ENCODE measurements at regions not wholly inside any gene's neighbourhood (a gene's known extent, or its start where the extent isn't known, plus 50 kb on each side); places are given as distances from the start of the nearest gene placed in this dataset.

DNA sequence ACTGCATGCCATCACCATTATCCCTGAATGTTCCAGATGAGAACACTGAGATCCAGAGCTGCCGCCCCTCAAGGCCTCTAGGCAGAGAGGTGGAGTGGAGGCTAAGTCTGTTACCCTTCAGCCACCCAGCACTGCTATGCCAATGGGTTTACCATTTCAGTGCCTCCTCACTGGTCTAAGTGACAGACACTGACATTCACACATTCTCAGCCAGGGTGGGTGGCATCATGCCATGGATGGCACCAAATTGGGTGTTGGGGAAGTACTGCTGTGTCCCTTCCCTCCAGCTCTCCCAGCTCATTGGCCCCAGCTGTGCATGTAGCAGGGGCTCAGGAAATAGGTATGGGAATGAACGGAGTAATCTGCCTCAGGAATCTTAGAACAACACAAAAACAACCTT, 96.8 kb upstream of the PLET1 start:
- no peak overlapping the region for H3K18ac ChIP-seq (ENCODE audit: low read depth, low read length)
- H3K27me3 ChIP-seq (ENCODE audit: control insufficient read depth, insufficient read depth, low read length): no peaks in the 10 kb centered on the region
- dilution Hi-C loops (cut with HindIII; ENCODE audit: low sequenced_read_pairs, unreplicated experiment): no loop called here
- no CpG with 5 or more reads among the region's 2 CpGs for WGBS, 2 experiments (ENCODE audit: extremely low coverage in 2 of 2, insufficient read length in 1 of 2)
- intact Hi-C loops (cut with micrococcal nuclease): no loop called here
- H3K9ac ChIP-seq (ENCODE audit: low read depth, low read length): no peak overlapping the region
- H2AFZ ChIP-seq (replicated peaks; ENCODE audit: low read length, poor library complexity): peak overlapping the region; percentile 44
- no peak overlapping the region for H4K8ac ChIP-seq (ENCODE audit: low read depth in 2 of 2, low read length in 2 of 2)
- ChIA-PET CTCF (no interaction called here), POLR2A (ENCODE audit: unreplicated experiment) (no interaction called here)
- H3K27ac ChIP-seq (ENCODE audit: insufficient read depth, low read length): no peak overlapping the region
- no peak overlapping the region for H2BK120ac ChIP-seq (ENCODE audit: low read depth, low read length)
- no peak overlapping the region for H3K14ac ChIP-seq (replicated peaks; ENCODE audit: low read depth, low read length)
- H4K20me1 ChIP-seq (ENCODE audit: insufficient read depth, low read length): no peaks in the 10 kb centered on the region
- no peak overlapping the region; the same call in 2 of the 3 replicates for H2BK15ac ChIP-seq (ENCODE audit: low read depth, low read length)
- H3K36me3 ChIP-seq (ENCODE audit: control insufficient read depth, insufficient read depth, low read length): no peaks in the 10 kb centered on the region
- H2AK9ac ChIP-seq (replicated peaks; ENCODE audit: low read depth, low read length, poor library complexity): no peak overlapping the region
- H3K56ac ChIP-seq (ENCODE audit: extremely low read depth, insufficient read depth, low read length): no peak overlapping the region
- ATAC-seq (ENCODE audit: low read depth) (no peak), DNase-seq (no peak)
- TF ChIP-seq NFE2L2 (IDR thresholded peaks at IDR 0.05; ENCODE audit: low read depth, low read length) (no peak), MAFK (IDR thresholded peaks at IDR 0.05; ENCODE audit: low read depth, low read length) (no peak), SMC3 (IDR thresholded peaks at IDR 0.05; ENCODE audit: low read depth, low read length) (no peak)
- TF ChIP-seq, protein P1, sequence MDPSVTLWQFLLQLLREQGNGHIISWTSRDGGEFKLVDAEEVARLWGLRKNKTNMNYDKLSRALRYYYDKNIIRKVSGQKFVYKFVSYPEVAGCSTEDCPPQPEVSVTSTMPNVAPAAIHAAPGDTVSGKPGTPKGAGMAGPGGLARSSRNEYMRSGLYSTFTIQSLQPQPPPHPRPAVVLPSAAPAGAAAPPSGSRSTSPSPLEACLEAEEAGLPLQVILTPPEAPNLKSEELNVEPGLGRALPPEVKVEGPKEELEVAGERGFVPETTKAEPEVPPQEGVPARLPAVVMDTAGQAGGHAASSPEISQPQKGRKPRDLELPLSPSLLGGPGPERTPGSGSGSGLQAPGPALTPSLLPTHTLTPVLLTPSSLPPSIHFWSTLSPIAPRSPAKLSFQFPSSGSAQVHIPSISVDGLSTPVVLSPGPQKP (IDR thresholded peaks at IDR 0.05; ENCODE audit: borderline replicate concordance, low read depth, low read length): no peak
- TF ChIP-seq, protein P2, sequence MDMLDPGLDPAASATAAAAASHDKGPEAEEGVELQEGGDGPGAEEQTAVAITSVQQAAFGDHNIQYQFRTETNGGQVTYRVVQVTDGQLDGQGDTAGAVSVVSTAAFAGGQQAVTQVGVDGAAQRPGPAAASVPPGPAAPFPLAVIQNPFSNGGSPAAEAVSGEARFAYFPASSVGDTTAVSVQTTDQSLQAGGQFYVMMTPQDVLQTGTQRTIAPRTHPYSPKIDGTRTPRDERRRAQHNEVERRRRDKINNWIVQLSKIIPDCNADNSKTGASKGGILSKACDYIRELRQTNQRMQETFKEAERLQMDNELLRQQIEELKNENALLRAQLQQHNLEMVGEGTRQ (IDR thresholded peaks at IDR 0.05; ENCODE audit: low read depth, low read length): no peak
- H3K4ac ChIP-seq (ENCODE audit: low read depth, low read length): no peak overlapping the region
- H3K79me1 ChIP-seq (ENCODE audit: low read depth in 1 of 2, low read length in 2 of 2): no peaks in the 10 kb centered on the region
- H3K4me3 ChIP-seq (ENCODE audit: insufficient read depth, low read depth, low read length): no peak overlapping the region
- H2BK20ac ChIP-seq (ENCODE audit: low read depth, low read length): no peak overlapping the region
- no peak overlapping the region for H3K23ac ChIP-seq (ENCODE audit: low read depth, low read length)
- no peak overlapping the region for H4K91ac ChIP-seq (ENCODE audit: insufficient read depth, low read depth, low read length)
- H3K9me1 ChIP-seq (ENCODE audit: insufficient read depth, low read length): peaks cover 4% of the 10 kb centered on the region; the same call in 1 of the 2 replicates
- BruUV-seq (replicated peaks): no TSS peak
- H2AK5ac ChIP-seq (ENCODE audit: low read depth, low read length): no peak overlapping the region
- no peak overlapping the region for H3K4me2 ChIP-seq (ENCODE audit: low read depth, low read length)
- no peaks in the 10 kb centered on the region for H3K9me3 ChIP-seq (ENCODE audit: control insufficient read depth, insufficient read depth, low read length)
- in situ Hi-C loops (cut with MboI; ENCODE audit: low sequenced_read_pairs): no loop called here
- H3K4me1 ChIP-seq (ENCODE audit: control insufficient read depth, insufficient read depth, low read length): 0 out of 2 replicates have a peak, but pooled peaks cover 1% of the 10 kb centered on the region
- no peak overlapping the region for H2BK5ac ChIP-seq (ENCODE audit: low read depth, low read length, poor library complexity, severe bottlenecking)
- no peak overlapping the region for H4K5ac ChIP-seq (ENCODE audit: low read depth, low read length)
